ENCODE measurements at regions not wholly inside any gene's neighbourhood (a gene's known extent, or its start where the extent isn't known, plus 50 kb on each side); places are given as distances from the start of the nearest gene placed in this dataset.

DNA sequence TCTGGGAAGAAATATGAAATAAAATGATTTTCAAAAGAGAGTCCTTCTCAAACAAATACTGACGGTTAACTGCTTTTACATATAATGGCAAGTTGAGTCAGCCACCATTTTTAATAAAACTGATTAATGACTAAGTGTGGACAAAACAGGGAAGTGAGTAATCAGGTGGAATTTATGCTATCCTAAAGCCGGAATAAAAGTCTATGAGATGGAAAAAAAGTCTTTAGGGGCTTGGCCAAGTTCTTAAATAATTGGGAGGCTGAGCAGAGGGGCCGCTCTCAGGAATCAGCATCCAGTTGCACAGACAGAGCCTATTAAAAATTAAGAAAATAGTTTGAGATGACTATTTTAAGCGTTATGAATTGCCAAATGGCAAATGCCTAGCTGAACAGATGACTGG is 58.6 kb upstream of the AFF3 start:
- no peak for DNase-seq (ENCODE audit: low read depth in 1 of 2, low spot score in 2 of 2)
- Histone ChIP-seq H3K9me3 (replicated peaks) (no peaks in the 10 kb centered on the region), H3K27ac (no peak overlapping the region), H3K36me3 (no peaks in the 10 kb centered on the region), H3K4me1 (replicated peaks) (no peaks in the 10 kb centered on the region), H3K4me3 (no peak overlapping the region), H3K27me3 (replicated peaks) (no peaks in the 10 kb centered on the region)

- H3K27me3 ChIP-seq (replicated peaks) = no peaks in the 10 kb centered on the region
- DNase-seq (ENCODE audit: low read depth in 1 of 2, low spot score in 2 of 2) = no peak
- no peaks in the 10 kb centered on the region for H3K36me3 ChIP-seq
- H3K9me3 ChIP-seq (replicated peaks) = no peaks in the 10 kb centered on the region
- H3K4me1 ChIP-seq (replicated peaks) = no peaks in the 10 kb centered on the region
- no peak overlapping the region for H3K27ac ChIP-seq
- H3K4me3 ChIP-seq = no peak overlapping the region
Measured at GRCh38 chr2:100199421-100199820, 57.0 kb upstream of the AFF3 start.

DNA sequence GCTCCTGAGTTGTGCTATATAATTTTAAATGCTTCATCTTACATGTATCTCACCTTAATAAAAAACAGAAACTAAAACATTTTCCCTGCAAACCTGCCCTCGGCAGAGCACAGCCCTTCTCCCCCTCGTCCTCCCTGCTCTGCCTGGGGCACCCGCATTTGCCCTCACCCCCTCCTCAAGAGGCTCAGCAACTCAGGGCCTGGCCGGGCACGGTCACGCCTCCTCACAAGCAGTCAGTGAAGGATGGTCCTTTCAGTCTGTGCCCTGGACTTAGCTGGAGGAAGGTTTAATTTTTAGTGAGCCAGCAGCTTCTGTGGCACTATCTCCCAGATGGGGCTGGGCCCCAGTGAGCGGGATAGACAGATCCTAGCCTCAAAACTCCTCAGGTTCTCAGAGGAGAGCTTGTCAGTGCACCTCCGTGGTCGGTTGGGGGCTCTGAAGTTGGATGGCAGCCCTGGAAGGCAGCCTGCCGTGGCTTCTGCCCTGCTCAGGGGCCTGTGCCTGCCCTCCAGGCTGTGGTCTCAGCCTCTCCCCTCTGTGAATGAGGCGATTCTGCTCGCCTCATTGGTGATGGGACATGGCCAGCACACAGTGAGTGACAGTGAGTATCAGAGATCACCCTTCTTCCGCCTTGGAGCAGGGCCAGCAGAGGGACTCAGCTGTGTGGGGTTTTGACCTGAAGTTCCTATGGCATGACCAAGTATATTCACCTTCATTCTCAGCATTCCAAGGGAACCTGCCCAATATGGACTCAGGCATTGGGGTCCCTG is 56.3 kb upstream of the AFF3 start:
- no peaks in the 10 kb centered on the region for H3K36me3 ChIP-seq
- no peaks in the 10 kb centered on the region for H3K4me1 ChIP-seq (replicated peaks)
- no peak for DNase-seq (ENCODE audit: low read depth in 1 of 2, low spot score in 2 of 2)
- H3K27me3 ChIP-seq (replicated peaks) = no peaks in the 10 kb centered on the region
- H3K9me3 ChIP-seq (replicated peaks) = no peaks in the 10 kb centered on the region
- H3K27ac ChIP-seq = no peak overlapping the region
- no peak overlapping the region for H3K4me3 ChIP-seq

DNA sequence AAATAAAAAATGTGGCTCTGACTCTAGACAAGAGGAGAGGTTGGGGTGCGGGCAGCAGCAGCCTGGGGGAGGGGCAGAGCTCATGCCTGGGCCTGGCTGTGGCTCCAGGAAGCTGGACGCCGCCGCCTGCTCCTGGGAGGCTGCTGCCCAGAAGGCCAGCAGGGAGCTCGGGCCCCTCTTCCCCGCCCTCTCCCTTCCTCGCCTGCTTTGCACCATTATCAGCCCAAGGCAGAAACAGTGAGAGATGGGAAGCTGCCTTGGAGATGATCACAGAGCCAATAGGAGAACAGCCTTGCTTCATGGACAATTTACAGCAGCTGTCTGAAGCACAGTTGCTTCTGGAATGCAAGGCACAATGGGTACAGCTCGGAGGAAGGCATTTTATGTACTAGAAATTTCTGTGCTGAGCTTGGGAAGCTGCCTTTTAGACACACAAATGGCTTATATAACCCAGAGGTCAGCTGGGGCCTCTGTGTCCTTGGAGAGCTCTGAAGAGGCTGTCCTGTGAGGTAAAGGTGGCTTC is 55.3 kb upstream of the AFF3 start:
- no peak for DNase-seq (ENCODE audit: low read depth in 1 of 2, low spot score in 2 of 2)
- Histone ChIP-seq H3K27ac (no peak overlapping the region), H3K9me3 (replicated peaks) (no peaks in the 10 kb centered on the region), H3K4me1 (replicated peaks) (no peaks in the 10 kb centered on the region), H3K27me3 (replicated peaks) (no peaks in the 10 kb centered on the region), H3K4me3 (no peak overlapping the region), H3K36me3 (no peaks in the 10 kb centered on the region)

DNA sequence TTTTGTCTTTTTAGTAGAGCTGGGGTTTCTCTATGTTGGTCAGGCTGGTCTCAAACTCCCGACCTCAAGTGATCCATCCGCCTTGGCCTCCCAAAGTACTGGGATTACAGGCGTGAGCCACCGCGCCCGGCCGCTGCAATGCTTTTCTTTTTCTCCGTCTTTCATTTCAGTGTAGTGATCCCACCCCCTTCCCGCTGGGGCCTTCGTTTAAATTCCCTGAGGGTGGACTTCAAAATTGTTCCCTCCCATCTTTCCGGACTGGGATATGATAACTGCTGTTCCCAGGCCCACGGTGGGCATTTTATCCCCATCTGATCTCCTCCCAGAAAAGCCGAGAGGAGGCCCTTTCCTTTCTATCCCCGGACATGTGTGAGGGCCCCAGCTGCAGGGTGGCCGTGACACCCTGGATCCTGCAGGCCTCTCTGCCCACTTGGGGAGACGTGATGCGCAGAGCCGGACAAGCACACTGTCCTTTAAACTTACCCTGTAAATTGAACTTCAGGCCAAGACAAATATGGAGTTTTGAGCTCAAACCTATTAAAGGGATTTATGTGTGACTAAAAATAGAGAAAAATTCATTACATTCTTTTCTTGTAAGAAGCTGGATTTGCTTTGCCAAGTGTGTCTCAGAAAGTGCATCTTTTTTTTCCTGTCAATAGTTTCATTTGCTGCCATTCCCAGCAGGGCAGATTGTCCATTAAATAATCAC is 54.5 kb upstream of the AFF3 start:
- Histone ChIP-seq H3K4me3 (no peak overlapping the region), H3K27me3 (replicated peaks) (no peaks in the 10 kb centered on the region), H3K4me1 (replicated peaks) (no peaks in the 10 kb centered on the region), H3K36me3 (no peaks in the 10 kb centered on the region), H3K9me3 (replicated peaks) (0 out of 2 replicates have a peak, but pooled peaks cover under 1% of the 10 kb centered on the region), H3K27ac (no peak overlapping the region)
- DNase-seq (ENCODE audit: low read depth in 1 of 2, low spot score in 2 of 2) = no peak

DNA sequence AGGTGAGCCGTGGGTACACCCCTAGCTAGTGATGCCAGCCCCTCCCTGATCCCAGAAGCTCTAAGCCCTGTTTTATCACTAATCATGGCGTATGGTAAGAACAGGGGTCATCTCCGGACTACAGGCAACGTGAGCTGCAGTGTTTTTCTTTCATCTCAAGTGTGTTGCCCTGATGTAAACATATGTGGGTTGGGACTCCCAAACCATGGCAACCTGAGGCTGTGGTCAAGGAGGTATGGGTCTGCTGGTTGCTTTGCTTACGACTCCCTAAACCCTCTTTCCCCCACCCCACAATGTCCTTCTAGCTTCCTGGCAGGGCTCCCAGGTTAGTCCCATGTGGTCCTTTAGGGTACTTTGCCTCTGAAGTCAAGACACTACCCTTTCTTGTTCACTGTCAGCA is 53.6 kb upstream of the AFF3 start:
- H3K4me3 ChIP-seq = no peak overlapping the region
- no peaks in the 10 kb centered on the region for H3K27me3 ChIP-seq (replicated peaks)
- DNase-seq (ENCODE audit: low read depth in 1 of 2, low spot score in 2 of 2) = no peak
- H3K9me3 ChIP-seq (replicated peaks) = 0 out of 2 replicates have a peak, but pooled peaks cover 2% of the 10 kb centered on the region
- no peaks in the 10 kb centered on the region for H3K4me1 ChIP-seq (replicated peaks)
- H3K36me3 ChIP-seq = no peaks in the 10 kb centered on the region
- no peak overlapping the region for H3K27ac ChIP-seq

GRCh38 chr2:100194951-100195350 is 52.6 kb upstream of the AFF3 start:
- 0 out of 2 replicates have a peak, but pooled peaks cover 2% of the 10 kb centered on the region for H3K9me3 ChIP-seq (replicated peaks)
- no peaks in the 10 kb centered on the region for H3K27me3 ChIP-seq (replicated peaks)
- H3K27ac ChIP-seq = no peak overlapping the region
- H3K4me3 ChIP-seq = no peak overlapping the region
- no peaks in the 10 kb centered on the region for H3K36me3 ChIP-seq
- H3K4me1 ChIP-seq (replicated peaks) = no peaks in the 10 kb centered on the region
- no peak for DNase-seq (ENCODE audit: low read depth in 1 of 2, low spot score in 2 of 2)

DNA sequence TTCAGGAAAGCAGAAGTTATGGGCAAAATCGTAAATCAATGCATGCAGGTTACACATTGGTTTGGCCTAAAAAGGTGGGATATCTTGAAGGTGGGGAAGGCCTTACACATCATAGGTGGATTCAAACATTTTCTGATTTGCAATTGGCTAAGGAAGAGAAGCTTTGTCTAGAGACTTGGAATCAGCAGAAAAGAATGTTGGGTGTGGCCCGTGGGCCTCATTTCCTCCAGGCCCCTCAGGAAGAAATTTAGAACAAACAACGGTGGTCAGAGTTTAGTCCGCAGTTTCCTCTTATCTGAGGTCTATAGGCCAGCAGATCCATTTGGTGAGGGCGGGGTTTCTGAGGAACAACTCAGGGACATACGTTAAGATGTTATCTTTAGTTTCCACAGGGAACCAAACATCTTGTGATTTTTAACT is 50.9 kb upstream of the AFF3 start:
- Histone ChIP-seq H3K27ac (no peak overlapping the region), H3K4me3 (no peak overlapping the region), H3K4me1 (replicated peaks) (no peaks in the 10 kb centered on the region), H3K9me3 (replicated peaks) (0 out of 2 replicates have a peak, but pooled peaks cover 2% of the 10 kb centered on the region), H3K36me3 (no peaks in the 10 kb centered on the region), H3K27me3 (replicated peaks) (no peaks in the 10 kb centered on the region)
- DNase-seq (ENCODE audit: low read depth in 1 of 2, low spot score in 2 of 2) = no peak

DNA sequence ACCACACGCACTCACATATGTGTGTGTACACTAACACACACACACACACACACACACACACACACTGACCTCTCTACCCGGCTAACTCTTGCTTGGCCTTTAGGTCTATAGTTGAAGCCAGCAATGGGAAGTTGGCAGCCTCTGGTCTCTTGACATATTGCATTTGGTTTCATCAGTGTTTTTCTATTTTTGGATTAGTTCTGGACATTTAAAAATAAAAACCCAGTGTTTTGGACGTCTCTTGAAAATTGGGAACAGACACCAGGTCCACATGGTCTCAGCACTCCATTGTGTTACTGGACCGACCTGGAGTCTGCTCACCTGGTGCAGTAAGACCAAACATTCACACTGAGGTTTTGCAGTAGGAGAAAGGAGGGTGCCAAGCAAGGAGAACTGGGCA is 50.4 kb upstream of the AFF3 start:
- H3K36me3 ChIP-seq = no peaks in the 10 kb centered on the region
- no peak overlapping the region for H3K27ac ChIP-seq
- H3K4me1 ChIP-seq (replicated peaks) = no peaks in the 10 kb centered on the region
- no peak for DNase-seq (ENCODE audit: low read depth in 1 of 2, low spot score in 2 of 2)
- 0 out of 2 replicates have a peak, but pooled peaks cover 2% of the 10 kb centered on the region for H3K9me3 ChIP-seq (replicated peaks)
- no peaks in the 10 kb centered on the region for H3K27me3 ChIP-seq (replicated peaks)
- H3K4me3 ChIP-seq = no peak overlapping the region

GRCh38 chr2:100192300-100192699 is 49.9 kb upstream of the AFF3 start:
- Histone ChIP-seq H3K36me3 (no peaks in the 10 kb centered on the region), H3K27me3 (replicated peaks) (no peaks in the 10 kb centered on the region), H3K27ac (no peak overlapping the region), H3K4me1 (replicated peaks) (no peaks in the 10 kb centered on the region), H3K9me3 (replicated peaks) (0 out of 2 replicates have a peak, but pooled peaks cover 2% of the 10 kb centered on the region), H3K4me3 (no peak overlapping the region)
- no peak for DNase-seq (ENCODE audit: low read depth in 1 of 2, low spot score in 2 of 2)
